Suprapubic skin (tissue), 4 donors: ENCODE measurements at regions not wholly inside any gene's neighbourhood (a gene's known extent, or its start where the extent isn't known, plus 50 kb on each side); places are given as distances from the start of the nearest gene placed in this dataset.
"Not testable (repeated sequence)": the region's sequence is repeated elsewhere in the genome, so short reads cannot be mapped to it uniquely, and the experiment has no call there.

Experiments used
- DNase-seq, 2 donors: peaks; one replicate each; pipeline ENCODE4 v3.0.0-alpha.2; 2019; ENCODE audit warnings: low spot score in 2 of 2
- H3K27ac ChIP-seq: fragments of 200-600 bp; sonication (generic); one replicate; pipeline ENCODE4 v1.5.1; 2019
- H3K27me3 ChIP-seq: fragments of 200-600 bp; sonication (generic); one replicate; pipeline ENCODE4 v1.5.1; 2019
- H3K36me3 ChIP-seq: fragments of 200-600 bp; sonication (generic); one replicate; pipeline ENCODE4 v1.5.1; 2019
- H3K4me1 ChIP-seq: fragments of 200-600 bp; sonication (generic); one replicate; pipeline ENCODE4 v1.5.1; 2019
- H3K4me3 ChIP-seq: fragments of 200-600 bp; sonication (generic); one replicate; pipeline ENCODE4 v1.5.1; 2019; ENCODE audit warnings: mild to moderate bottlenecking
- H3K9me3 ChIP-seq: fragments of 200-600 bp; sonication (generic); one replicate; pipeline ENCODE4 v1.5.1; 2019
- EP300 ChIP-seq: sonication (generic); formaldehyde crosslinking; IDR thresholded peaks from one replicate; pipeline ENCODE4 v1.6.1; 2017; ENCODE audit warnings: antibody characterized with exemption
- POLR2A ChIP-seq, 2 donors: fragments of 450-650 bp; IDR thresholded peaks; one replicate each; pipeline ENCODE4 v1.6.1; 2017; ENCODE audit warnings: antibody characterized with exemption in 2 of 2, mild to moderate bottlenecking in 2 of 2, moderate library complexity in 2 of 2
- POLR2AphosphoS5 ChIP-seq, 3 donors: sonication (generic); formaldehyde crosslinking; IDR thresholded peaks; one replicate each; pipeline ENCODE4 v1.6.1; 2017; ENCODE audit warnings: antibody characterized with exemption in 3 of 3
- WGBS: methylation state at CpG from one replicate; pipeline ENCODE4 v1.1.5; 2018; 5-methylcytosine and 5-hydroxymethylcytosine counted together
- TF ChIP-seq, protein P1 (sequence below), 2 donors: fragments of 200-600 bp in 1 of 2; fragments of 450-650 bp in 1 of 2; sonication (generic) in 1 of 2; IDR thresholded peaks; one replicate each; pipeline ENCODE4 v1.5.1; 2016 to 2019; ENCODE audit warnings: antibody characterized with exemption in 2 of 2, mild to moderate bottlenecking in 1 of 2, moderate library complexity in 1 of 2

DNA sequence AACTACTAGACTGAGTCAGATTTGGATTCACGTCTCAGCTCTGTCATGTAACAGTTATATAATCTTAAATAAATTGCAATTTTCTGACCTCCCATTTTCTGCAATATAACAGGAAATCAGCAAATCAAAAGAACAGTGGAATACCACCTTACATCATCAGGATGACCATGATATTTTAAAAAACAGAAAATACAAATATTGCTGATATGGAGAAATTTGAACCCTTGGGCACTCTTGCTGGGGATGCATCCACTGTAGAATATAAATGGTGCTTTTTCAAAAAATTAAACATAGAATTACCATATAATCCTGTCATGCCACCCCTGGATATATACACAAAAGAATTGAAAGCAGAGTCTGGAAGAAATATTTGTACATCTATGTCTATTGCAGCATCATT lies 982.5 kb downstream of the TBL1XR1 start:
- no peak for DNase-seq
- WGBS: 76% methylated on average over 1 of the region's 1 CpG
- H3K36me3 ChIP-seq: no peaks in the 10 kb centered on the region
- H3K27me3 ChIP-seq: no peaks in the 10 kb centered on the region
- H3K4me1 ChIP-seq: no peaks in the 10 kb centered on the region
- no peak for TF ChIP-seq POLR2A (IDR thresholded peaks at IDR 0.05)
- TF ChIP-seq EP300: no peak
- no peak for TF ChIP-seq POLR2AphosphoS5 (IDR thresholded peaks at IDR 0.05)
- TF ChIP-seq, protein P1, sequence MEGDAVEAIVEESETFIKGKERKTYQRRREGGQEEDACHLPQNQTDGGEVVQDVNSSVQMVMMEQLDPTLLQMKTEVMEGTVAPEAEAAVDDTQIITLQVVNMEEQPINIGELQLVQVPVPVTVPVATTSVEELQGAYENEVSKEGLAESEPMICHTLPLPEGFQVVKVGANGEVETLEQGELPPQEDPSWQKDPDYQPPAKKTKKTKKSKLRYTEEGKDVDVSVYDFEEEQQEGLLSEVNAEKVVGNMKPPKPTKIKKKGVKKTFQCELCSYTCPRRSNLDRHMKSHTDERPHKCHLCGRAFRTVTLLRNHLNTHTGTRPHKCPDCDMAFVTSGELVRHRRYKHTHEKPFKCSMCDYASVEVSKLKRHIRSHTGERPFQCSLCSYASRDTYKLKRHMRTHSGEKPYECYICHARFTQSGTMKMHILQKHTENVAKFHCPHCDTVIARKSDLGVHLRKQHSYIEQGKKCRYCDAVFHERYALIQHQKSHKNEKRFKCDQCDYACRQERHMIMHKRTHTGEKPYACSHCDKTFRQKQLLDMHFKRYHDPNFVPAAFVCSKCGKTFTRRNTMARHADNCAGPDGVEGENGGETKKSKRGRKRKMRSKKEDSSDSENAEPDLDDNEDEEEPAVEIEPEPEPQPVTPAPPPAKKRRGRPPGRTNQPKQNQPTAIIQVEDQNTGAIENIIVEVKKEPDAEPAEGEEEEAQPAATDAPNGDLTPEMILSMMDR (IDR thresholded peaks at IDR 0.05): no peak
- no peaks in the 10 kb centered on the region for H3K9me3 ChIP-seq
- H3K4me3 ChIP-seq: no peak overlapping the region
- no peak overlapping the region for H3K27ac ChIP-seq

DNA sequence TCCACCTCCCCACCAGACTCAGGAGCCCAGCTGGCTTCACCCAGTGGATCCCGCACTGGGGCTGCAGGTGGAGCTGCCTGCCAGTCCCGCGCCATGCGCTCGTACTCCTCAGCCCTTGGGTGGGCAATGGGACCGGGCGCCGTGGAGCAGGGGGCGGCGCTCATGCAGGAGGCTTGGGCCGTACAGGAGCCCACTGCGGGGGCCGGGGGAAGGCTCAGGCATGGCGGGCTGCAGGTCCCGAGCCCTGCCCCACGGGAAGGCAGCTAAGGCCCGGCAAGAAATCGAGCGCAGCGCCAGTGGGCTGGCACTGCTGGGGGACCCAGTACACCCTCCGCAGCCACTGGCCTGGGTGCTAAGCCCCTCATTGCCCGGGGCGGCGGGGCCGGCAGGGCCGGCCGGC lies 984.0 kb downstream of the TBL1XR1 start:
- H3K27ac ChIP-seq, H3K4me3 ChIP-seq, H3K27me3 ChIP-seq, H3K9me3 ChIP-seq, H3K4me1 ChIP-seq, H3K36me3 ChIP-seq, DNase-seq: not testable (repeated sequence)
- WGBS: no CpG with 5 or more reads among the region's 27 CpGs

DNA sequence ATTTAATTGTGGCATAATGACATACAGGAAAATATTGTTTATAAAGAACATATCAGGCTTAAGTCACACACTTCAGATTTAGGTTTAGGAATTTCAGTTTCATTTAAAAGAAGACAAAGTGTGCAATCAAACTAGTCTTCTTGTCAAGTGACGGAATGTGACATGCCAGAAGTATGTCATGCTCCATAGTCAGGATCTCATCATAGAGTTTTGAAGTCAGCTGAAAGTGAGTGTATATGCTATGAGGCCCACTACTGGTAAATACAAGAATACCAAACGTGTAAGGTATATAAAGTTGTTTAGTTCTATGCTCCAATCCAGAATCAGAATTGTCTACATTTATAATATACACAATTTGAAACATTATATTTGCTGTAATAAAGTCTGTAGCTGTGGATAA lies 988.4 kb downstream of the TBL1XR1 start:
- TF ChIP-seq POLR2A (IDR thresholded peaks at IDR 0.05) (no peak), EP300 (no peak), POLR2AphosphoS5 (IDR thresholded peaks at IDR 0.05) (no peak)
- TF ChIP-seq, protein P1 (IDR thresholded peaks at IDR 0.05): no peak
- 89% methylated on average over 2 of the region's 2 CpGs for WGBS
- no peaks in the 10 kb centered on the region for H3K27me3 ChIP-seq
- H3K9me3 ChIP-seq: no peaks in the 10 kb centered on the region
- H3K27ac ChIP-seq: no peak overlapping the region
- H3K4me3 ChIP-seq: no peak overlapping the region
- no peaks in the 10 kb centered on the region for H3K4me1 ChIP-seq
- no peak for DNase-seq
- no peaks in the 10 kb centered on the region for H3K36me3 ChIP-seq

DNA sequence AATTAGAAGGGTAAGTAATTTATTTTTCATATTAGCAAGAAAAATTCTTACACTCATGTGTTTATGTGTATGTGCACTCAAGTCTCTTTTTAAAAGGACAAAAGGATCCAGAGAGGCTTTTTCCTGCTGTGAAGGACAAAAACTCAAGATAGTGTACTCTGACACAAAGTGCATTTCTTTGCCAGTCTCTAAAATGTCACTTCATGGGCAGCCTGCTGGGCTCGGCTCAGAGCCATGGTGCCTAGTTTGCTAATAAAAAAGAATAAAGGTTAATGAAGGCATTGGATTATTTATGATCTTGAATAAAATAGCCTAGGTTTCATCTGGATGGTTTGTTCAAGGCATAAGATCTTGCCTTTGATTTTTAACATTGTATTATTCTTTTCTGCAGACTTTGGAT lies 989.0 kb downstream of the TBL1XR1 start:
- DNase-seq: no peak
- Histone ChIP-seq H3K9me3 (no peaks in the 10 kb centered on the region), H3K27ac (no peak overlapping the region), H3K4me1 (no peaks in the 10 kb centered on the region), H3K4me3 (no peak overlapping the region), H3K36me3 (no peaks in the 10 kb centered on the region), H3K27me3 (no peaks in the 10 kb centered on the region)
- TF ChIP-seq, protein P1 (IDR thresholded peaks at IDR 0.05): no peak
- TF ChIP-seq POLR2A (IDR thresholded peaks at IDR 0.05): no peak
- TF ChIP-seq POLR2AphosphoS5 (IDR thresholded peaks at IDR 0.05): no peak
- TF ChIP-seq EP300: no peak
- 82% methylated on average over 1 of the region's 1 CpG for WGBS

DNA sequence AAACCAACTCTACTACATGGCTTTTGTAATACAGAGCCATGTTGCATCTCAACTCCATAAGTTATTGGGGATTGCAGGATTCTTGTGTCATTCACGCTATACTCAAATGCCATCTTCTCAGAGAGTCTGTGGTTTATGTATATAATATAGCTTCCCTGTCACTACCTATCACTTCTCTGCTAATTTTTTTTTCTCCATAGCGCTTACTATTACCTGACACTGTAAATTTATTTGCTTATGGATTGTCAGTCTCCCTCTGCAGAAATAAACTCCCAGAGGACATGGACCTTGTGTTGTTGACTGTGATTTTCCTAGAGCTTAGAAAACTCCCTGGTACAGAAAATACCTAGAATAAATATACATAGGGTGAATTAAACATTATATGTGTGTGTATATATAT lies 990.5 kb downstream of the TBL1XR1 start:
- Histone ChIP-seq H3K9me3 (no peaks in the 10 kb centered on the region), H3K4me3 (no peak overlapping the region), H3K27me3 (no peaks in the 10 kb centered on the region), H3K27ac (no peak overlapping the region), H3K4me1 (no peaks in the 10 kb centered on the region), H3K36me3 (no peaks in the 10 kb centered on the region)
- no peak for DNase-seq
- TF ChIP-seq, protein P1 (IDR thresholded peaks at IDR 0.05): no peak
- no peak for TF ChIP-seq POLR2AphosphoS5 (IDR thresholded peaks at IDR 0.05)
- no peak for TF ChIP-seq EP300
- no peak for TF ChIP-seq POLR2A (IDR thresholded peaks at IDR 0.05)
- WGBS: 85% methylated on average over 2 of the region's 2 CpGs

DNA sequence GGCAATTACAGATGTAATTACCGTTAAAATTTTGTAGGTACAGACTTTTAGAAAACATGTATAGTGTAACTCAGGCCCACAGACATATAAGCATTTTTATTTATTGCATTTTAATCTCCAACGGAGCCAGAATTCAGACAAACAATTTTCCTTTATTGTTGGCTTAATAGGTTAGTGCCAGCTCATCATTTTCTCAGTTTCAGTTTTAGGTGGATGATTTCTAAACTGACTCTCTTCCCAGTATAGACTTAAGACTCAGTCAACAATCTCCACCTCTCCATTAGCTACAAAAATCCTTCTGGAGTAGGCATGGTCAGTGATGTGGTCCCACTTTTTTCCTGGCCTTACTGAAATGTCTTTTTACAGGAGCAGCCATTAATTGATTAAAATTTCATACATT lies 994.6 kb downstream of the TBL1XR1 start:
- 57% methylated on average over 2 of the region's 2 CpGs for whole genome bisulfite sequencing
- no peaks in the 10 kb centered on the region for H3K9me3 ChIP-seq
- TF ChIP-seq EP300: no peak
- TF ChIP-seq, protein P1 (IDR thresholded peaks at IDR 0.05): no peak

More for the DNA sequence above, 994.6 kb downstream of the TBL1XR1 start:
- Histone ChIP-seq H3K4me1 (no peaks in the 10 kb centered on the region), H3K27me3 (no peaks in the 10 kb centered on the region), H3K27ac (no peak overlapping the region), H3K36me3 (no peaks in the 10 kb centered on the region), H3K4me3 (no peak overlapping the region)
- no peak for DNase-seq
